DND-41 (cell line): ENCODE measurements at regions not wholly inside any gene's neighbourhood (a gene's known extent, or its start where the extent isn't known, plus 50 kb on each side); places are given as distances from the start of the nearest gene placed in this dataset.

Experiments used
- CTCF ChIP-seq: IDR thresholded peaks from 2 replicates; pipeline ENCODE4 v1.5.1; 2012; ENCODE audit warnings: borderline replicate concordance, low read length, moderate library complexity, mild to moderate bottlenecking; ENCODE audit not compliant: poor library complexity, severe bottlenecking; ENCODE audit errors: extremely low read depth
- EZH2 ChIP-seq: IDR thresholded peaks from 3 replicates; pipeline ENCODE4 v1.6.1; 2012; ENCODE audit warnings: borderline replicate concordance, low read depth, mild to moderate bottlenecking, moderate library complexity, low read length, inconsistent platforms; ENCODE audit not compliant: severe bottlenecking

DNA sequence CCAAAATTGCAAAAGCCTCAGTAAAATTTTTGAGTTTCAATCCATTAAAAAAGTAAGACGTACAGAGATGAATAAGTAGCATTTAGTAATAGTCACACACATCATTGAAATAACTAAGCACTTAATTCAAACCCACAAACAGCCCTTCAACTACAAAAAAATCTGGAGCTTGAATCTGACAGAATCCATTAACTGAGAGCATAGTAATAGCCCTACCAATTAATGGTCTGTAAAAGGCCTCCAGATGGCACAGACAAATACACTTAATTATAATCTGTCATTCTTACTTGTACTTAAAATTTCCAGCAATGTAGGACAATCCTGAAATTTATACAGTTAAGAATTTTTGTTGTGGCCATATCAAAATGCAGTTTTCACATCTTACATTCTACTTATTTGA is 246.9 kb downstream of the VGLL3 start:
- TF ChIP-seq EZH2 (no peak), CTCF (no peak)
